H9 (cell line): ENCODE measurements at regions not wholly inside any gene's neighbourhood (a gene's known extent, or its start where the extent isn't known, plus 50 kb on each side); places are given as distances from the start of the nearest gene placed in this dataset.
A peak's percentile ranks its signal among the peaks of the same experiment; 100 is the strongest.

Experiments used
- DNase-seq: peaks from one replicate; pipeline ENCODE4 v3.0.0-alpha.2; 2017
- H2AFZ ChIP-seq: one replicate; pipeline ENCODE4 v1.6.1; 2013; ENCODE audit warnings: mild to moderate bottlenecking, low read length, control low read depth, moderate library complexity
- H2AK5ac ChIP-seq: 2 replicates; pipeline ENCODE4 v1.6.1; 2013; ENCODE audit warnings: low read length, control low read depth, mixed read lengths; ENCODE audit not compliant: insufficient read length
- H2BK120ac ChIP-seq: one replicate; pipeline ENCODE4 v1.6.1; 2013; ENCODE audit warnings: low read depth, mild to moderate bottlenecking, low read length, control low read depth, inconsistent platforms; ENCODE audit not compliant: poor library complexity, severe bottlenecking
- H2BK12ac ChIP-seq: 2 replicates; pipeline ENCODE4 v1.6.1; 2013; ENCODE audit warnings: low read length, control low read depth, mixed read lengths, low read depth; ENCODE audit not compliant: insufficient read length
- H2BK15ac ChIP-seq: 2 replicates; pipeline ENCODE4 v1.6.1; 2013; ENCODE audit warnings: low read depth, low read length, control low read depth
- H2BK20ac ChIP-seq: one replicate; pipeline ENCODE4 v1.6.1; 2013; ENCODE audit warnings: low read depth, mild to moderate bottlenecking, low read length, control low read depth, inconsistent platforms; ENCODE audit not compliant: poor library complexity, severe bottlenecking
- H2BK5ac ChIP-seq: 2 replicates; pipeline ENCODE4 v1.6.1; 2013; ENCODE audit warnings: low read length, control low read depth, mixed read lengths; ENCODE audit not compliant: insufficient read length
- H3K14ac ChIP-seq: 2 replicates; pipeline ENCODE4 v1.6.1; 2013; ENCODE audit warnings: low read length, control low read depth; ENCODE audit not compliant: insufficient read depth
- H3K18ac ChIP-seq: 2 replicates; pipeline ENCODE4 v1.6.1; 2013; ENCODE audit warnings: low read depth, mild to moderate bottlenecking, mixed read lengths, low read length, control low read depth; ENCODE audit not compliant: insufficient read length
- H3K23ac ChIP-seq: 2 replicates; pipeline ENCODE4 v1.6.1; 2013; ENCODE audit warnings: low read length, control low read depth, mixed read lengths, low read depth; ENCODE audit not compliant: insufficient read length
- H3K23me2 ChIP-seq: 2 replicates; pipeline ENCODE4 v1.6.1; 2013; ENCODE audit warnings: low read depth, mild to moderate bottlenecking, mixed read lengths, low read length, control low read depth; ENCODE audit not compliant: insufficient read length, poor library complexity, severe bottlenecking
- H3K27ac ChIP-seq: 2 replicates; pipeline ENCODE4 v1.5.1; 2013; ENCODE audit warnings: low read length, control low read depth, mixed read lengths, low read depth; ENCODE audit not compliant: insufficient read length
- H3K27me3 ChIP-seq: 2 replicates; pipeline ENCODE4 v1.6.1; 2013; ENCODE audit warnings: low read length, control low read depth, inconsistent platforms; ENCODE audit not compliant: insufficient read depth
- H3K4ac ChIP-seq: 2 replicates; pipeline ENCODE4 v1.6.1; 2013; ENCODE audit warnings: low read depth, mild to moderate bottlenecking, control low read depth, inconsistent platforms, low read length, moderate library complexity
- H3K4me1 ChIP-seq: 2 replicates; pipeline ENCODE4 v1.6.1; 2013; ENCODE audit warnings: low read length, control low read depth, inconsistent platforms; ENCODE audit not compliant: insufficient read depth
- H3K4me2 ChIP-seq: 2 replicates; pipeline ENCODE4 v1.6.1; 2013; ENCODE audit warnings: low read length, control low read depth, mixed read lengths; ENCODE audit not compliant: insufficient read length, insufficient read depth
- H3K56ac ChIP-seq: 2 replicates; pipeline ENCODE4 v1.6.1; 2013; ENCODE audit warnings: low read depth, mild to moderate bottlenecking, mixed read lengths, low read length, control low read depth; ENCODE audit not compliant: insufficient read length
- H3K79me1 ChIP-seq: 2 replicates; pipeline ENCODE4 v1.6.1; 2013; ENCODE audit warnings: low read depth, mild to moderate bottlenecking, moderate library complexity, low read length, control low read depth, inconsistent platforms; ENCODE audit not compliant: insufficient read depth, poor library complexity, severe bottlenecking
- H3K79me2 ChIP-seq: 2 replicates; pipeline ENCODE4 v1.6.1; 2013; ENCODE audit warnings: low read length, control low read depth, inconsistent platforms; ENCODE audit not compliant: insufficient read depth
- H3K9ac ChIP-seq: 2 replicates; pipeline ENCODE4 v1.6.1; 2013; ENCODE audit warnings: low read length, control low read depth, mixed read lengths; ENCODE audit not compliant: insufficient read length; ENCODE audit errors: extremely low read depth
- H3K9me3 ChIP-seq: one replicate; pipeline ENCODE4 v1.6.1; 2013; ENCODE audit warnings: low read depth, low read length, inconsistent platforms; ENCODE audit not compliant: control insufficient read depth
- H3T11ph ChIP-seq: one replicate; pipeline ENCODE4 v1.6.1; 2013; ENCODE audit warnings: mild to moderate bottlenecking, low read length, control low read depth, inconsistent platforms
- H4K20me1 ChIP-seq: one replicate; pipeline ENCODE4 v1.6.1; 2013; ENCODE audit not compliant: control insufficient read depth, insufficient read length, insufficient read depth
- H4K5ac ChIP-seq: 2 replicates; pipeline ENCODE4 v1.6.1; 2013; ENCODE audit warnings: low read depth, mild to moderate bottlenecking, mixed read lengths, low read length, control low read depth; ENCODE audit not compliant: insufficient read length
- H4K8ac ChIP-seq: replicated peaks from 2 replicates; pipeline ENCODE4 v1.6.1; 2013; ENCODE audit warnings: low read length, control low read depth, mixed read lengths, low read depth; ENCODE audit not compliant: insufficient read length
- H4K91ac ChIP-seq: 2 replicates; pipeline ENCODE4 v1.6.1; 2013; ENCODE audit warnings: low read depth, mild to moderate bottlenecking, moderate library complexity, mixed read lengths, low read length, control low read depth; ENCODE audit not compliant: insufficient read length
- H3K27ac Mint-ChIP-seq, 3 experiments: 2 replicates in 2 of 3; 3 replicates in 1 of 3; pipeline ENCODE4 v1.8.0; 2020 to 2021; ENCODE audit warnings: mixed read lengths in 3 of 3, mild to moderate bottlenecking in 1 of 3, moderate library complexity in 1 of 3
- H3K27me3 Mint-ChIP-seq: 2 replicates; pipeline ENCODE4 v1.8.0; 2021; ENCODE audit warnings: low read depth, mild to moderate bottlenecking, moderate library complexity, mixed read lengths
- H3K36me3 Mint-ChIP-seq, 3 experiments: 2 replicates in 2 of 3; 3 replicates in 1 of 3; pipeline ENCODE4 v1.8.0; 2020 to 2021; ENCODE audit warnings: low read depth in 3 of 3, mixed read lengths in 3 of 3; ENCODE audit not compliant: insufficient read depth in 1 of 3
- H3K4me1 Mint-ChIP-seq, 2 experiments: 2 replicates each; pipeline ENCODE4 v1.8.0; 2020; ENCODE audit warnings: mixed read lengths in 2 of 2
- H3K4me3 Mint-ChIP-seq, 2 experiments: 2 replicates in 1 of 2; 3 replicates in 1 of 2; pipeline ENCODE4 v1.8.0; 2020 to 2021; ENCODE audit warnings: mild to moderate bottlenecking in 2 of 2, mixed read lengths in 2 of 2, moderate library complexity in 1 of 2
- H3K9me3 Mint-ChIP-seq, 2 experiments: 2 replicates in 1 of 2; 3 replicates in 1 of 2; pipeline ENCODE4 v1.8.0; 2020; ENCODE audit warnings: mild to moderate bottlenecking in 2 of 2, mixed read lengths in 2 of 2, moderate library complexity in 1 of 2
- WGBS: extraction: QIAGEN DNeasy Blood & Tissue Kit; methylation state at CpG from one replicate; pipeline ENCODE4 v1.1.7; 2013; ENCODE audit warnings: missing lambda C conversion rate, low lambda C conversion rate, mixed read lengths; ENCODE audit not compliant: insufficient read length; ENCODE audit errors: extremely low coverage; 5-methylcytosine and 5-hydroxymethylcytosine counted together
- TF ChIP-seq, protein P1 (sequence below): fragments of 200-600 bp; sonication (generic); conservative IDR thresholded peaks from 3 replicates; pipeline ENCODE4 v1.8.0; 2021; ENCODE audit warnings: antibody characterized with exemption, mild to moderate bottlenecking

- no peaks in the 10 kb centered on the region for H3K4me1 ChIP-seq
- no peak overlapping the region for H3K9ac ChIP-seq
- H3T11ph ChIP-seq = no peak overlapping the region
- H3K4me2 ChIP-seq = no peak overlapping the region
- Mint-ChIP-seq H3K27ac (no peak overlapping the region), H3K4me3 (no peak overlapping the region), H3K4me1 (peaks cover 0 to 2% of the 10 kb centered on the region in 2 experiments; a peak in 1 of 4 replicates), H3K9me3 (peaks cover 0 to 2% of the 10 kb centered on the region in 2 experiments; a peak in 2 of 5 replicates), H3K36me3 (no peaks in the 10 kb centered on the region), H3K27me3 (peaks cover 12% of the 10 kb centered on the region)
- H2BK20ac ChIP-seq = no peak overlapping the region
- H3K18ac ChIP-seq = no peak overlapping the region
- H2BK120ac ChIP-seq = no peak overlapping the region
- no peak overlapping the region for H3K14ac ChIP-seq
- H3K9me3 ChIP-seq = no peaks in the 10 kb centered on the region
- no peaks in the 10 kb centered on the region for H3K79me1 ChIP-seq
- H3K27ac ChIP-seq = no peak overlapping the region
- no CpG with 5 or more reads among the region's 12 CpGs for WGBS
- H3K79me2 ChIP-seq = no peaks in the 10 kb centered on the region
- no peak overlapping the region for H2BK12ac ChIP-seq
- no peak overlapping the region for H2AK5ac ChIP-seq
- no peak overlapping the region for H4K5ac ChIP-seq
- H3K27me3 ChIP-seq = no peaks in the 10 kb centered on the region
- no peaks in the 10 kb centered on the region for H4K20me1 ChIP-seq
- DNase-seq = no peak
- no peaks in the 10 kb centered on the region for H3K23me2 ChIP-seq
- H2BK5ac ChIP-seq = no peak overlapping the region
- no peak overlapping the region for H3K56ac ChIP-seq
- H3K4ac ChIP-seq = no peak overlapping the region
- no peak overlapping the region for H2BK15ac ChIP-seq
- H3K23ac ChIP-seq = no peak overlapping the region
- H4K8ac ChIP-seq = no peak overlapping the region
- TF ChIP-seq, protein P1, sequence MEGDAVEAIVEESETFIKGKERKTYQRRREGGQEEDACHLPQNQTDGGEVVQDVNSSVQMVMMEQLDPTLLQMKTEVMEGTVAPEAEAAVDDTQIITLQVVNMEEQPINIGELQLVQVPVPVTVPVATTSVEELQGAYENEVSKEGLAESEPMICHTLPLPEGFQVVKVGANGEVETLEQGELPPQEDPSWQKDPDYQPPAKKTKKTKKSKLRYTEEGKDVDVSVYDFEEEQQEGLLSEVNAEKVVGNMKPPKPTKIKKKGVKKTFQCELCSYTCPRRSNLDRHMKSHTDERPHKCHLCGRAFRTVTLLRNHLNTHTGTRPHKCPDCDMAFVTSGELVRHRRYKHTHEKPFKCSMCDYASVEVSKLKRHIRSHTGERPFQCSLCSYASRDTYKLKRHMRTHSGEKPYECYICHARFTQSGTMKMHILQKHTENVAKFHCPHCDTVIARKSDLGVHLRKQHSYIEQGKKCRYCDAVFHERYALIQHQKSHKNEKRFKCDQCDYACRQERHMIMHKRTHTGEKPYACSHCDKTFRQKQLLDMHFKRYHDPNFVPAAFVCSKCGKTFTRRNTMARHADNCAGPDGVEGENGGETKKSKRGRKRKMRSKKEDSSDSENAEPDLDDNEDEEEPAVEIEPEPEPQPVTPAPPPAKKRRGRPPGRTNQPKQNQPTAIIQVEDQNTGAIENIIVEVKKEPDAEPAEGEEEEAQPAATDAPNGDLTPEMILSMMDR = peak; percentile 32
- no peak overlapping the region for H4K91ac ChIP-seq
- H2AFZ ChIP-seq = no peak overlapping the region
Observed at GRCh38 chr2:240376739-240377138, 58.7 kb upstream of the GPC1 start.
